ENCODE measurements at regions not wholly inside any gene's neighbourhood (a gene's known extent, or its start where the extent isn't known, plus 50 kb on each side); places are given as distances from the start of the nearest gene placed in this dataset.

GRCh38 chr5:86011937-86012336 is 605.8 kb upstream of the COX7C start:
- no peak for DNase-seq (ENCODE audit: low read depth)
- no peak for TF ChIP-seq CTCF (conservative IDR thresholded peaks at IDR 0.05; ENCODE audit: low read depth, low read length)
- H3K4me3 ChIP-seq (ENCODE audit: low read length) = no peak overlapping the region

GRCh38 chr5:86029308-86029707 is 588.4 kb upstream of the COX7C start:
- H3K4me3 ChIP-seq (ENCODE audit: low read length) = no peak overlapping the region
- no peak for DNase-seq (ENCODE audit: low read depth)
- TF ChIP-seq CTCF (conservative IDR thresholded peaks at IDR 0.05; ENCODE audit: low read depth, low read length) = no peak

- DNase-seq (ENCODE audit: low read depth) = no peak
- no peak overlapping the region for H3K4me3 ChIP-seq (ENCODE audit: low read length)
- TF ChIP-seq CTCF (conservative IDR thresholded peaks at IDR 0.05; ENCODE audit: low read depth, low read length) = no peak
Measured at GRCh38 chr5:86030753-86031152, 587.0 kb upstream of the COX7C start.

- TF ChIP-seq CTCF (conservative IDR thresholded peaks at IDR 0.05; ENCODE audit: low read depth, low read length) = no peak
- DNase-seq (ENCODE audit: low read depth) = no peak
- H3K4me3 ChIP-seq (ENCODE audit: low read length) = no peak overlapping the region
Measured at GRCh38 chr5:86038566-86038965, 579.2 kb upstream of the COX7C start.

- no peak for DNase-seq (ENCODE audit: low read depth)
- no peak for TF ChIP-seq CTCF (conservative IDR thresholded peaks at IDR 0.05; ENCODE audit: low read depth, low read length)
- no peak overlapping the region for H3K4me3 ChIP-seq (ENCODE audit: low read length)
Measured at GRCh38 chr5:86039351-86039750, 578.4 kb upstream of the COX7C start.

GRCh38 chr5:86070719-86071118 is 547.0 kb upstream of the COX7C start:
- no peak for TF ChIP-seq CTCF (conservative IDR thresholded peaks at IDR 0.05; ENCODE audit: low read depth, low read length)
- no peak for DNase-seq (ENCODE audit: low read depth)
- no peak overlapping the region for H3K4me3 ChIP-seq (ENCODE audit: low read length)

- TF ChIP-seq CTCF (conservative IDR thresholded peaks at IDR 0.05; ENCODE audit: low read depth, low read length) = no peak
- H3K4me3 ChIP-seq (ENCODE audit: low read length) = no peak overlapping the region
- DNase-seq (ENCODE audit: low read depth) = no peak
Measured at GRCh38 chr5:86074297-86074696, 543.4 kb upstream of the COX7C start.

Measured in retinal pigment epithelial cell (primary cell).